Calu3 (cell line): ENCODE measurements at regions not wholly inside any gene's neighbourhood (a gene's known extent, or its start where the extent isn't known, plus 50 kb on each side); places are given as distances from the start of the nearest gene placed in this dataset.

Experiments
- BruUV-seq: library from RNA; stranded (reverse); fragments of 400-500 nt; replicated peaks from 2 replicates; lab custom pipeline; 2021; lab: Mats Ljungman, UMichigan
- CTCF ChIA-PET: fragments of 300-600 bp; sonication (Branson Sonifier 250); formaldehyde crosslinking; loops from one replicate; lab custom pipeline; 2022; ENCODE audit warnings: antibody characterized with exemption; lab: Charles Lee
- DNase-seq: peaks from one replicate; pipeline ENCODE4 v3.0.0; 2022
- H3K27ac Mint-ChIP-seq: one replicate; pipeline ENCODE4 v1.8.0; 2022; ENCODE audit warnings: mixed read lengths; ENCODE audit not compliant: unreplicated experiment
- H3K27me3 Mint-ChIP-seq: one replicate; pipeline ENCODE4 v1.8.0; 2022; ENCODE audit warnings: mixed read lengths; ENCODE audit not compliant: unreplicated experiment
- H3K36me3 Mint-ChIP-seq: one replicate; pipeline ENCODE4 v1.8.0; 2022; ENCODE audit warnings: mild to moderate bottlenecking, moderate library complexity, mixed read lengths; ENCODE audit not compliant: insufficient read depth, unreplicated experiment
- H3K4me1 Mint-ChIP-seq: one replicate; pipeline ENCODE4 v1.8.0; 2022; ENCODE audit warnings: mild to moderate bottlenecking, low read depth, mixed read lengths; ENCODE audit not compliant: unreplicated experiment
- H3K4me3 Mint-ChIP-seq: one replicate; pipeline ENCODE4 v1.8.0; 2022; ENCODE audit warnings: mild to moderate bottlenecking, low read depth, moderate library complexity, mixed read lengths; ENCODE audit not compliant: unreplicated experiment
- H3K9me3 Mint-ChIP-seq: one replicate; pipeline ENCODE4 v1.8.0; 2022; ENCODE audit warnings: low read depth, mixed read lengths; ENCODE audit not compliant: unreplicated experiment
- CTCF ChIP-seq: fragments of 200-600 bp; IDR thresholded peaks from one replicate; pipeline ENCODE4 v1.8.0; 2022; ENCODE audit warnings: antibody characterized with exemption; ENCODE audit not compliant: unreplicated experiment
- intact Hi-C: fragments of 100-400 bp; cut with micrococcal nuclease; formaldehyde crosslinking; loops from one replicate; pipeline ENCODE4 v1.10.0; 2022; ENCODE audit not compliant: unreplicated experiment

- CTCF ChIA-PET, result no interaction called here
- H3K9me3 Mint-ChIP-seq, result no peaks in the 10 kb centered on the region
- no peak overlapping the region for H3K4me3 Mint-ChIP-seq
- no peak for DNase-seq
- H3K27ac Mint-ChIP-seq, result no peak overlapping the region
- TF ChIP-seq CTCF, result no peak
- no TSS peak for BruUV-seq
- intact Hi-C loops, result no loop called here
- no peaks in the 10 kb centered on the region for H3K36me3 Mint-ChIP-seq
- H3K4me1 Mint-ChIP-seq, result peaks cover 16% of the 10 kb centered on the region
- peaks cover 13% of the 10 kb centered on the region for H3K27me3 Mint-ChIP-seq
These were observed 208.7 kb upstream of the RAI14 start for GRCh38 chr5:34447424-34447823.

GRCh38 chr5:34449639-34450038 lies 206.5 kb upstream of the RAI14 start:
- no peaks in the 10 kb centered on the region for H3K9me3 Mint-ChIP-seq
- no peak overlapping the region for H3K4me3 Mint-ChIP-seq
- peaks cover 19% of the 10 kb centered on the region for H3K4me1 Mint-ChIP-seq
- peaks cover 7% of the 10 kb centered on the region for H3K27me3 Mint-ChIP-seq
- CTCF ChIA-PET, result interaction anchor here (0.6 kb wide), 1 partner anchor 17 kb away, joined by 3 read pairs; no protein-coding TSS in a partner anchor
- intact Hi-C loops, result loop anchor here (5.0 kb wide), 1 partner anchor 452 kb away; no protein-coding TSS in a partner anchor
- DNase-seq, result no peak
- H3K27ac Mint-ChIP-seq, result no peak overlapping the region
- BruUV-seq, result no TSS peak
- H3K36me3 Mint-ChIP-seq, result no peaks in the 10 kb centered on the region
- TF ChIP-seq CTCF, result no peak

- BruUV-seq, result no TSS peak
- no peak for TF ChIP-seq CTCF
- Mint-ChIP-seq H3K27me3 (no peaks in the 10 kb centered on the region), H3K9me3 (no peaks in the 10 kb centered on the region), H3K27ac (no peak overlapping the region), H3K36me3 (no peaks in the 10 kb centered on the region), H3K4me1 (peaks cover 19% of the 10 kb centered on the region), H3K4me3 (no peak overlapping the region)
- intact Hi-C loops, result loop anchor here (5.0 kb wide), 1 partner anchor 453 kb away; no protein-coding TSS in a partner anchor
- CTCF ChIA-PET, result interaction anchor here (0.6 kb wide), 1 partner anchor 18 kb away, joined by 3 read pairs; no protein-coding TSS in a partner anchor
- DNase-seq, result no peak
These were observed 205.8 kb upstream of the RAI14 start for GRCh38 chr5:34450338-34450737.

- intact Hi-C loops, result loop anchor here (5.0 kb wide), 1 partner anchor 455 kb away; no protein-coding TSS in a partner anchor
- DNase-seq, result peak; percentile 29
- H3K27ac Mint-ChIP-seq, result no peak overlapping the region
- BruUV-seq, result no TSS peak
- H3K4me3 Mint-ChIP-seq, result no peak overlapping the region
- H3K9me3 Mint-ChIP-seq, result no peaks in the 10 kb centered on the region
- no peaks in the 10 kb centered on the region for H3K36me3 Mint-ChIP-seq
- peaks cover 19% of the 10 kb centered on the region for H3K4me1 Mint-ChIP-seq
- H3K27me3 Mint-ChIP-seq, result no peaks in the 10 kb centered on the region
- CTCF ChIA-PET, result no interaction called here
- TF ChIP-seq CTCF, result peak; percentile 56
These were observed 203.8 kb upstream of the RAI14 start for GRCh38 chr5:34452170-34452828.
